Testis (tissue), 2 donors: ENCODE measurements at regions not wholly inside any gene's neighbourhood (a gene's known extent, or its start where the extent isn't known, plus 50 kb on each side); places are given as distances from the start of the nearest gene placed in this dataset.

Experiments used
- DNase-seq: peaks from one replicate; pipeline ENCODE4 v3.0.0-alpha.2; 2019
- H3K27ac ChIP-seq, 2 donors: fragments of 200-600 bp; sonication (generic); one replicate each; pipeline ENCODE4 v1.5.1; 2019
- H3K27me3 ChIP-seq: fragments of 200-600 bp; sonication (generic); one replicate; pipeline ENCODE4 v1.5.1; 2019
- H3K36me3 ChIP-seq: fragments of 200-600 bp; sonication (generic); one replicate; pipeline ENCODE4 v1.5.1; 2017; ENCODE audit warnings: low read depth; ENCODE audit errors: missing control alignments
- H3K4me1 ChIP-seq: fragments of 200-600 bp; sonication (generic); one replicate; pipeline ENCODE4 v1.5.1; 2019
- H3K4me3 ChIP-seq, 2 donors: fragments of 200-600 bp; sonication (generic); one replicate each; pipeline ENCODE4 v1.5.1; 2017 to 2019
- H3K9me3 ChIP-seq: fragments of 200-600 bp; sonication (generic); one replicate; pipeline ENCODE4 v1.5.1; 2017
- CTCF ChIP-seq, 3 experiments: fragments of 450-650 bp in 2 of 3; fragments of 200-600 bp in 1 of 3; sonication (generic) in 1 of 3; IDR thresholded peaks; one replicate each; pipeline ENCODE4 v1.5.1; 2016 to 2019; ENCODE audit warnings: antibody characterized with exemption in 3 of 3, mild to moderate bottlenecking in 2 of 3, moderate library complexity in 1 of 3
- POLR2A ChIP-seq: fragments of 450-650 bp; IDR thresholded peaks from one replicate; pipeline ENCODE4 v1.6.1; 2017; ENCODE audit warnings: antibody characterized with exemption, mild to moderate bottlenecking, moderate library complexity
- WGBS, 2 donors: methylation state at CpG; one replicate each; pipeline ENCODE4 v1.1.5; 2018; 5-methylcytosine and 5-hydroxymethylcytosine counted together
- intact Hi-C: fragments of 100-400 bp; cut with DNase I; formaldehyde crosslinking; loops from one replicate; pipeline ENCODE4 v1.15.1; 2023; ENCODE audit warnings: low total_unique reads

GRCh38 chr18:28666216-28666615 is 489.3 kb upstream of the CDH2 start:
- no peak for TF ChIP-seq POLR2A
- TF ChIP-seq CTCF (IDR thresholded peaks at IDR 0.05), result no peak

GRCh38 chr18:28657961-28658360 is 481.0 kb upstream of the CDH2 start:
- H3K4me1 ChIP-seq, result no peaks in the 10 kb centered on the region
- intact Hi-C loops, result no loop called here
- 39 to 43% methylated on average over 1 of the region's 1 CpG for WGBS, 2 donors

More at GRCh38 chr18:28666216-28666615, 489.3 kb upstream of the CDH2 start:
- no peak for DNase-seq
- H3K27ac ChIP-seq, result no peak overlapping the region
- H3K9me3 ChIP-seq, result no peaks in the 10 kb centered on the region
- H3K4me3 ChIP-seq, result no peak overlapping the region
- intact Hi-C loops, result no loop called here
- no peaks in the 10 kb centered on the region for H3K36me3 ChIP-seq
- H3K27me3 ChIP-seq, result no peaks in the 10 kb centered on the region
- no peaks in the 10 kb centered on the region for H3K4me1 ChIP-seq

DNA sequence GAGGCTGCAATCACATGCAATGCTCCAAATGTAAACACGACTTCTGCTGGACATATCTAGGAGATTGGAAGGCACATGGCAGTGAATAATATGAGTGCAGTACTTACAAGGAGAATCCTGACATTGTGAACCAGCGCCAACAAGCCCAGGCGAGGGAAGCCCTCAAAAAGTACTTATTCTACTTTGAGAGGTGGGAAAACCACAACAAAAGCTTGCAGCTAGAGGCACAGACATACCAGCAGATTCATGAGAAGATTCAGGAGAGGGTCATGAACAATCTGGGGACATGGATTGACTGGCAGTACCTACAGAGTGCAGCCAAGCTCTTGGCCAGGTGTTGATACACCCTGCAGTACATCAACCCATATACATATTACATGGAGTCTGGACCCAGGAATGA is 475.7 kb upstream of the CDH2 start:
- 87 to 98% methylated on average over 3 of the region's 3 CpGs for WGBS, 2 donors
- no peak overlapping the region for H3K4me3 ChIP-seq
- intact Hi-C loops, result no loop called here
- TF ChIP-seq POLR2A, result no peak
- no peak for TF ChIP-seq CTCF (IDR thresholded peaks at IDR 0.05)
- H3K27me3 ChIP-seq, result no peaks in the 10 kb centered on the region
- no peaks in the 10 kb centered on the region for H3K36me3 ChIP-seq
- H3K9me3 ChIP-seq, result no peaks in the 10 kb centered on the region
- no peak overlapping the region for H3K27ac ChIP-seq
- no peak for DNase-seq
- H3K4me1 ChIP-seq, result no peaks in the 10 kb centered on the region

More at GRCh38 chr18:28657961-28658360, 481.0 kb upstream of the CDH2 start:
- Histone ChIP-seq H3K27ac (no peak overlapping the region), H3K36me3 (no peaks in the 10 kb centered on the region), H3K9me3 (no peaks in the 10 kb centered on the region), H3K27me3 (no peaks in the 10 kb centered on the region), H3K4me3 (no peak overlapping the region)
- TF ChIP-seq POLR2A (no peak), CTCF (IDR thresholded peaks at IDR 0.05) (no peak)
- DNase-seq, result no peak

GRCh38 chr18:28651298-28651697 is 474.4 kb upstream of the CDH2 start:
- TF ChIP-seq CTCF (IDR thresholded peaks at IDR 0.05), result no peak
- TF ChIP-seq POLR2A, result no peak
- H3K9me3 ChIP-seq, result no peaks in the 10 kb centered on the region
- no peak overlapping the region for H3K27ac ChIP-seq
- no peaks in the 10 kb centered on the region for H3K36me3 ChIP-seq
- 88 to 91% methylated on average over 12 of the region's 12 CpGs for WGBS, 2 donors
- H3K27me3 ChIP-seq, result no peaks in the 10 kb centered on the region
- H3K4me1 ChIP-seq, result no peaks in the 10 kb centered on the region
- no peak for DNase-seq
- H3K4me3 ChIP-seq, result no peak overlapping the region
- intact Hi-C loops, result no loop called here

DNA sequence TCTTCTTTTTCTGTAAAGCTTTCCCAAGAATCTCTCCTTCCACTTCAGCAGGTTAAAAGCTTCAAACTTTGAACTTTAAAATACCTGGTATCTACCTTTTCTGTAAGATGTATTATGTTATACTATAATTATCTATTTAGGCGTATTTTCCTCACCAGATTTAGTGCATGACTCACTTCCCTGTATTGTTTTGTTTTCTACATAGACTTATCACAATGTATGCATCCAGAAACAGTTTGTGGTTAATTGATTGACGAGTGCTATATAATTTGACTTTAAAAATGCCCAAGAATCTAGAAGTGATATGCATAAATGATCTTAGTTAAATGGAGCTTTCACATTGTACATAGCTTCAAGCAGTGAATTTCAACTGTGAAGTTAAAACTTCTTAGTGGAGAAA is 473.9 kb upstream of the CDH2 start:
- Histone ChIP-seq H3K27me3 (no peaks in the 10 kb centered on the region), H3K27ac (no peak overlapping the region), H3K9me3 (no peaks in the 10 kb centered on the region), H3K4me1 (no peaks in the 10 kb centered on the region), H3K36me3 (no peaks in the 10 kb centered on the region), H3K4me3 (no peak overlapping the region)
- WGBS, 2 donors, result 83 to 84% methylated on average over 2 of the region's 2 CpGs
- TF ChIP-seq POLR2A (no peak), CTCF (IDR thresholded peaks at IDR 0.05) (no peak)
- intact Hi-C loops, result no loop called here
- no peak for DNase-seq
